ENCODE measurements at regions not wholly inside any gene's neighbourhood (a gene's known extent, or its start where the extent isn't known, plus 50 kb on each side); places are given as distances from the start of the nearest gene placed in this dataset.
A peak's percentile ranks its signal among the peaks of the same experiment; 100 is the strongest.
"Not testable (repeated sequence)": the region's sequence is repeated elsewhere in the genome, so short reads cannot be mapped to it uniquely, and the experiment has no call there.

GRCh38 chr14:92248696-92249095 lies 74.3 kb upstream of the SLC24A4 start:
- peaks cover 0 to 18% (median 0%) of the 10 kb centered on the region in 3 donors for H3K9me3 ChIP-seq
- no peak for ATAC-seq
- no peak overlapping the region for H3K27ac ChIP-seq
- 20 to 52% methylated on average over 3 of the region's 3 CpGs for WGBS, 2 donors (ENCODE audit: low coverage in 1 of 2)
- H3K27me3 ChIP-seq: peaks cover 12% of the 10 kb centered on the region
- H3K4me3 ChIP-seq: no peak overlapping the region
- TF ChIP-seq POLR2AphosphoS5 (IDR thresholded peaks at IDR 0.05) (no peak), POLR2A (IDR thresholded peaks at IDR 0.05) (no peak), EP300 (IDR thresholded peaks at IDR 0.05) (no peak), CTCF (IDR thresholded peaks at IDR 0.05) (no peak)
- no peaks in the 10 kb centered on the region for H3K4me1 ChIP-seq
- no peaks in the 10 kb centered on the region for H3K36me3 ChIP-seq

GRCh38 chr14:92250366-92250765 lies 72.6 kb upstream of the SLC24A4 start:
- peaks cover 0 to 11% (median 0%) of the 10 kb centered on the region in 3 donors for H3K9me3 ChIP-seq
- ATAC-seq, H3K36me3 ChIP-seq, H3K27ac ChIP-seq, H3K4me3 ChIP-seq: not testable (repeated sequence)
- peaks cover 20% of the 10 kb centered on the region for H3K27me3 ChIP-seq
- peaks cover 0 to 10% (median 0%) of the 10 kb centered on the region in 3 donors for H3K4me1 ChIP-seq
- WGBS, 2 donors (ENCODE audit: low coverage in 1 of 2): 17 to 71% methylated on average over 1 of the region's 8 CpGs

- Histone ChIP-seq H3K27me3 (peaks cover 38% of the 10 kb centered on the region), H3K4me1 (peaks cover 0 to 13% (median 0%) of the 10 kb centered on the region in 3 donors), H3K27ac (no peak overlapping the region), H3K9me3 (no peaks in the 10 kb centered on the region), H3K4me3 (no peak overlapping the region), H3K36me3 (no peaks in the 10 kb centered on the region)
- 57 to 76% methylated on average over 4 to 5 of the region's 16 CpGs for WGBS, 2 donors (ENCODE audit: low coverage in 1 of 2)
- no peak for ATAC-seq
- TF ChIP-seq POLR2A (IDR thresholded peaks at IDR 0.05) (no peak), CTCF (IDR thresholded peaks at IDR 0.05) (no peak), POLR2AphosphoS5 (IDR thresholded peaks at IDR 0.05) (no peak), EP300 (IDR thresholded peaks at IDR 0.05) (no peak)
Observed at GRCh38 chr14:92252323-92252722, 70.6 kb upstream of the SLC24A4 start.

GRCh38 chr14:92253381-92253894 lies 69.5 kb upstream of the SLC24A4 start:
- Histone ChIP-seq H3K4me3 (no peak overlapping the region), H3K27me3 (peaks cover 33% of the 10 kb centered on the region), H3K4me1 (peaks cover 0 to 13% (median 0%) of the 10 kb centered on the region in 3 donors), H3K36me3 (no peaks in the 10 kb centered on the region), H3K27ac (no peak overlapping the region), H3K9me3 (no peaks in the 10 kb centered on the region)
- TF ChIP-seq POLR2AphosphoS5 (IDR thresholded peaks at IDR 0.05) (no peak), EP300 (IDR thresholded peaks at IDR 0.05) (no peak), CTCF (IDR thresholded peaks at IDR 0.05) (no peak), POLR2A (IDR thresholded peaks at IDR 0.05) (no peak)
- ATAC-seq: no peak
- WGBS, 2 donors (ENCODE audit: low coverage in 1 of 2): 65 to 76% methylated on average over 4 to 9 of the region's 15 CpGs

- no peak for TF ChIP-seq EP300 (IDR thresholded peaks at IDR 0.05)
- TF ChIP-seq CTCF (IDR thresholded peaks at IDR 0.05): no peak
- no peak for TF ChIP-seq POLR2A (IDR thresholded peaks at IDR 0.05)
- TF ChIP-seq POLR2AphosphoS5 (IDR thresholded peaks at IDR 0.05): no peak
Observed at GRCh38 chr14:92254786-92255185, 68.2 kb upstream of the SLC24A4 start.

More at GRCh38 chr14:92254786-92255185, 68.2 kb upstream of the SLC24A4 start:
- H3K27me3 ChIP-seq: peaks cover 33% of the 10 kb centered on the region
- no peak overlapping the region for H3K27ac ChIP-seq
- 10 to 19% methylated on average over 9 of the region's 18 CpGs for WGBS, 2 donors (ENCODE audit: low coverage in 1 of 2)
- H3K4me1 ChIP-seq: peaks cover 0 to 13% (median 0%) of the 10 kb centered on the region in 3 donors
- no peaks in the 10 kb centered on the region for H3K36me3 ChIP-seq
- ATAC-seq: peak; percentile 81
- no peak overlapping the region for H3K4me3 ChIP-seq
- H3K9me3 ChIP-seq: no peaks in the 10 kb centered on the region
